Vagina (tissue), 2 donors: ENCODE measurements at regions not wholly inside any gene's neighbourhood (a gene's known extent, or its start where the extent isn't known, plus 50 kb on each side); places are given as distances from the start of the nearest gene placed in this dataset.

Experiments used
- DNase-seq, 2 donors: peaks; one replicate each; pipeline ENCODE4 v3.0.0-alpha.2; 2017; ENCODE audit errors: extremely low spot score in 2 of 2
- H3K27ac ChIP-seq: fragments of 200-600 bp; sonication (generic); one replicate; pipeline ENCODE4 v1.5.1; 2019
- H3K27me3 ChIP-seq: fragments of 200-600 bp; sonication (generic); one replicate; pipeline ENCODE4 v1.5.1; 2019
- H3K36me3 ChIP-seq, 2 donors: fragments of 200-600 bp; sonication (generic); one replicate each; pipeline ENCODE4 v1.5.1; 2017 to 2019
- H3K4me1 ChIP-seq: fragments of 200-600 bp; sonication (generic); one replicate; pipeline ENCODE4 v1.5.1; 2019
- H3K4me3 ChIP-seq, 2 donors: fragments of 200-600 bp; sonication (generic); 1 replicate in 1 of 2; 2 replicates in 1 of 2; pipeline ENCODE4 v1.5.1; 2016 to 2019
- H3K9me3 ChIP-seq: fragments of 200-600 bp; sonication (generic); one replicate; pipeline ENCODE4 v1.5.1; 2019
- CTCF ChIP-seq, 3 experiments: fragments of 450-650 bp in 2 of 3; fragments of 200-600 bp in 1 of 3; sonication (generic) in 1 of 3; IDR thresholded peaks; one replicate each; pipeline ENCODE4 v1.5.1; 2017 to 2019; ENCODE audit warnings: antibody characterized with exemption in 3 of 3, mild to moderate bottlenecking in 2 of 3, moderate library complexity in 2 of 3
- POLR2A ChIP-seq, 2 donors: fragments of 450-650 bp; IDR thresholded peaks; one replicate each; pipeline ENCODE4 v1.6.1; 2017; ENCODE audit warnings: antibody characterized with exemption in 2 of 2, mild to moderate bottlenecking in 2 of 2, moderate library complexity in 2 of 2
- POLR2AphosphoS5 ChIP-seq, 2 donors: sonication (generic); formaldehyde crosslinking; IDR thresholded peaks; one replicate each; pipeline ENCODE4 v1.9.0; 2017; ENCODE audit warnings: antibody characterized with exemption in 2 of 2, mild to moderate bottlenecking in 2 of 2, low read depth in 1 of 2; ENCODE audit not compliant: insufficient read depth in 1 of 2
- intact Hi-C: fragments of 100-400 bp; cut with DNase I; formaldehyde crosslinking; loops from one replicate; pipeline ENCODE4 v1.15.1; 2023

- H3K9me3 ChIP-seq, result no peaks in the 10 kb centered on the region
- no peak overlapping the region for H3K4me3 ChIP-seq
- H3K27ac ChIP-seq, result no peak overlapping the region
- H3K27me3 ChIP-seq, result no peaks in the 10 kb centered on the region
- TF ChIP-seq POLR2A (IDR thresholded peaks at IDR 0.05), result no peak
- no peak for TF ChIP-seq CTCF (IDR thresholded peaks at IDR 0.05)
- no peak for TF ChIP-seq POLR2AphosphoS5 (IDR thresholded peaks at IDR 0.05; ENCODE audit: insufficient read depth in 1 of 2, low read depth in 1 of 2)
- no peak for DNase-seq
- H3K36me3 ChIP-seq, result no peaks in the 10 kb centered on the region
- H3K4me1 ChIP-seq, result no peaks in the 10 kb centered on the region
- intact Hi-C loops, result no loop called here
Measured at GRCh38 chr1:95941121-95941798, 707.2 kb downstream of the RWDD3 start.

DNA sequence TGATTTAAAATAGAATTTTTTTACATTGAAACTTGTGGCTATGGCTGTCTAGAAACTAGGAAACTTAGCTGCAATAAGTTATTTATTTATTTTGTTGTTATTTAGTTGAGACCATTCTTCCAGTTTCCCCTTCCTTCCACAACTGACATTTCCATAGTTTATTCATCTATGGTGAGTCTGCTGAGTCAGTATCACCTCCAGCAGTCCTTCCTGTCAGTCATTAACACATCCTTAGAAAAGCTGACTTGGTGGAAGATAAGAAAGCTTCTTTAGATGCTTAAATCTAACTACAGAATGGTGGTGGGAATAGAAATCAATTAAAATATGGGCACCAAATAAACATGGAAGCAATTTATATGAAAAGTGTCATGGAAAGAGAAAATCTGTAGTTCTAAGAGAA, 714.0 kb downstream of the RWDD3 start:
- Histone ChIP-seq H3K4me1 (peaks cover 4% of the 10 kb centered on the region), H3K9me3 (no peaks in the 10 kb centered on the region), H3K27me3 (no peaks in the 10 kb centered on the region), H3K27ac (no peak overlapping the region), H3K36me3 (no peaks in the 10 kb centered on the region), H3K4me3 (no peak overlapping the region)
- DNase-seq, result no peak
- intact Hi-C loops, result no loop called here
- no peak for TF ChIP-seq POLR2AphosphoS5 (IDR thresholded peaks at IDR 0.05; ENCODE audit: insufficient read depth in 1 of 2, low read depth in 1 of 2)
- no peak for TF ChIP-seq POLR2A (IDR thresholded peaks at IDR 0.05)
- no peak for TF ChIP-seq CTCF (IDR thresholded peaks at IDR 0.05)

GRCh38 chr1:95951371-95952102, 717.5 kb downstream of the RWDD3 start:
- peaks cover 7% of the 10 kb centered on the region for H3K4me1 ChIP-seq
- TF ChIP-seq POLR2A (IDR thresholded peaks at IDR 0.05) (no peak), CTCF (IDR thresholded peaks at IDR 0.05) (no peak), POLR2AphosphoS5 (IDR thresholded peaks at IDR 0.05; ENCODE audit: insufficient read depth in 1 of 2, low read depth in 1 of 2) (no peak)
- no peak overlapping the region for H3K4me3 ChIP-seq
- H3K9me3 ChIP-seq, result no peaks in the 10 kb centered on the region
- no peak for DNase-seq
- H3K27me3 ChIP-seq, result no peaks in the 10 kb centered on the region
- no peaks in the 10 kb centered on the region for H3K36me3 ChIP-seq
- intact Hi-C loops, result no loop called here
- no peak overlapping the region for H3K27ac ChIP-seq

DNA sequence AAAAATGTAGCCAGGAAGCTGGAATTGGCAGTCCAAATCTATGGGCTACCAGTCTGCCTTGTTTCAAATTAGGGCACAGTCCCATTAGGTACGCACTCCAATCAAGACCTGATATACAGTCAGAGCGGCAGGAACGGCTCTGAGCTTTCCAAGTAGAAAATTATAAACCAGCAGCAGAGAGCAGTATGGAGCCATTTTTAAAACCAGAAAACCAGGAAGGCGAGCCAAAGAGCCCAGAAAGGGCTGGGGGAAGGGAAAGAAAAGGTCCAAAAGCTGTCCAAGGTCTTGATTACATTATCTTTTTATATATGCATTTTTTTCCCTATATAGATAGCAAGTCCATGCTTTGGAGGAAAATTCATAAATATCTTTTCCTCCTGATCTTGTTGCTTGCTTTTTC, 719.0 kb downstream of the RWDD3 start:
- Histone ChIP-seq H3K36me3 (no peaks in the 10 kb centered on the region), H3K4me3 (no peak overlapping the region), H3K4me1 (peaks cover 17% of the 10 kb centered on the region), H3K27me3 (no peaks in the 10 kb centered on the region), H3K27ac (no peak overlapping the region), H3K9me3 (no peaks in the 10 kb centered on the region)
- intact Hi-C loops, result no loop called here
- no peak for DNase-seq
- TF ChIP-seq CTCF (IDR thresholded peaks at IDR 0.05) (peak in 1 of 3 experiments; percentile 25), POLR2AphosphoS5 (IDR thresholded peaks at IDR 0.05; ENCODE audit: insufficient read depth in 1 of 2, low read depth in 1 of 2) (no peak)

- H3K36me3 ChIP-seq, result no peaks in the 10 kb centered on the region
- intact Hi-C loops, result no loop called here
- no peak overlapping the region for H3K4me3 ChIP-seq
- no peak for TF ChIP-seq POLR2A (IDR thresholded peaks at IDR 0.05)
- TF ChIP-seq POLR2AphosphoS5 (IDR thresholded peaks at IDR 0.05; ENCODE audit: insufficient read depth in 1 of 2, low read depth in 1 of 2), result no peak
- TF ChIP-seq CTCF (IDR thresholded peaks at IDR 0.05), result no peak
- H3K4me1 ChIP-seq, result peaks cover 17% of the 10 kb centered on the region
- no peak for DNase-seq
- no peaks in the 10 kb centered on the region for H3K27me3 ChIP-seq
- H3K9me3 ChIP-seq, result no peaks in the 10 kb centered on the region
- no peak overlapping the region for H3K27ac ChIP-seq
Measured at GRCh38 chr1:95954585-95954984, 720.6 kb downstream of the RWDD3 start.
